Neural progenitor cell (in vitro differentiated cells): ENCODE measurements at regions not wholly inside any gene's neighbourhood (a gene's known extent, or its start where the extent isn't known, plus 50 kb on each side); places are given as distances from the start of the nearest gene placed in this dataset.
A peak's percentile ranks its signal among the peaks of the same experiment; 100 is the strongest.

ENCODE experiments used
- DNase-seq: peaks from one replicate; pipeline ENCODE4 v3.0.0-alpha.2; 2016; ENCODE audit warnings: low spot score
- H2AFZ ChIP-seq: fragments of 200-600 bp; sonication (generic); replicated peaks from 2 replicates; pipeline ENCODE4 v1.6.1; 2016; ENCODE audit warnings: antibody characterized with exemption
- H3F3A ChIP-seq: fragments of 200-600 bp; sonication (generic); 2 replicates; pipeline ENCODE4 v1.6.1; 2016; ENCODE audit warnings: antibody characterized with exemption, low read depth
- H3K27ac ChIP-seq: fragments of 200-600 bp; sonication (generic); 2 replicates; pipeline ENCODE4 v1.5.1; 2016; ENCODE audit warnings: mild to moderate bottlenecking
- H3K27me3 ChIP-seq: fragments of 200-600 bp; sonication (generic); 2 replicates; pipeline ENCODE4 v1.6.1; 2016; ENCODE audit warnings: mild to moderate bottlenecking, moderate library complexity
- H3K36me3 ChIP-seq: fragments of 200-600 bp; sonication (generic); 2 replicates; pipeline ENCODE4 v1.5.1; 2016
- H3K4me1 ChIP-seq: fragments of 200-600 bp; sonication (generic); 2 replicates; pipeline ENCODE4 v1.6.1; 2016; ENCODE audit warnings: mixed run types
- H3K4me2 ChIP-seq: fragments of 200-600 bp; sonication (generic); 2 replicates; pipeline ENCODE4 v1.6.1; 2016
- H3K4me3 ChIP-seq: fragments of 200-600 bp; sonication (generic); 2 replicates; pipeline ENCODE4 v1.5.1; 2016
- H3K79me2 ChIP-seq: fragments of 200-600 bp; sonication (generic); 2 replicates; pipeline ENCODE4 v1.6.1; 2016; ENCODE audit warnings: low read depth
- H3K9ac ChIP-seq: fragments of 200-600 bp; sonication (generic); 2 replicates; pipeline ENCODE4 v1.6.1; 2016
- H3K9me3 ChIP-seq: fragments of 200-600 bp; sonication (generic); 2 replicates; pipeline ENCODE4 v1.5.1; 2016; ENCODE audit warnings: low read depth
- H4K20me1 ChIP-seq: fragments of 200-600 bp; sonication (generic); 2 replicates; pipeline ENCODE4 v1.6.1; 2016; ENCODE audit warnings: low read depth
- H3K27ac Mint-ChIP-seq: 3 replicates; pipeline ENCODE4 v1.8.0; 2021; ENCODE audit warnings: mixed read lengths
- H3K27me3 Mint-ChIP-seq: 2 replicates; pipeline ENCODE4 v1.8.0; 2022; ENCODE audit warnings: low read depth, mild to moderate bottlenecking, inconsistent platforms, moderate library complexity, mixed read lengths; ENCODE audit not compliant: insufficient read depth
- H3K36me3 Mint-ChIP-seq: 3 replicates; pipeline ENCODE4 v1.8.0; 2021; ENCODE audit warnings: mixed read lengths
- H3K4me1 Mint-ChIP-seq: 3 replicates; pipeline ENCODE4 v1.8.0; 2021; ENCODE audit warnings: mixed read lengths
- H3K4me3 Mint-ChIP-seq: 3 replicates; pipeline ENCODE4 v1.8.0; 2021; ENCODE audit warnings: mild to moderate bottlenecking, moderate library complexity, mixed read lengths
- H3K9me3 Mint-ChIP-seq: 3 replicates; pipeline ENCODE4 v1.8.0; 2020; ENCODE audit warnings: mixed read lengths
- EZH2 ChIP-seq: fragments of 200-600 bp; sonication (generic); IDR thresholded peaks from 2 replicates; pipeline ENCODE4 v1.6.1; 2017; ENCODE audit warnings: antibody characterized with exemption, mild to moderate bottlenecking, moderate library complexity
- EZH2phosphoT487 ChIP-seq: fragments of 200-600 bp; sonication (generic); IDR thresholded peaks from 2 replicates; pipeline ENCODE4 v1.6.1; 2017; ENCODE audit warnings: antibody characterized with exemption
- TF ChIP-seq, protein P1 (sequence below): fragments of 200-600 bp; sonication (generic); IDR thresholded peaks from 2 replicates; pipeline ENCODE4 v1.5.1; 2017; ENCODE audit warnings: antibody characterized with exemption, mild to moderate bottlenecking

DNA sequence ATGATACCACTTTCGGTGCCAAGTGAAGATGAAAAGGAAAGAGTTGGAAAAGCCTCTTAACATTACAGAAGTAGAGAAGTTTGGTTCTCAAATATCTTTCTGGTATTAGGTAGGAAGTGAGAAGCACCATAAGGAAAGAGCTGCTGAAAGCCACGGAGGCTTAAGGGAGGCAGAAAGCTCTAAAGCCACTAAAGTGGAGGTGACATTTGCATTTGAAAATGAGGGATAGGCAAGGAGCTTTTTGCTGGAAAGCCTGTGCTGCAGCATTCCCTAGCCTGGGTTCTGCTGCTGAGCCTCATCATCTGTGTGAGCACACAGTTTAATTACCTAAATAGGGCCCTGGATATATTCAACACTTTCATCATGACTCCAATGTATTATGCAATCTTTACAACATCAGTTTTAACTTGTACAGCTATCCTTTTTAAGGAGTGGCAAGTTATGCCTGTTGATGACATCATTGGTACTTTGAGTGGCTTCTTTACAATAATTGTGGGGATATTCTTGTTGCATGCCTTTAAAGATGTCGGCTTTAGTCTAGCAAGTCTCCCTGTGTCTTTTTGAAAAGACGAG, 315.4 kb downstream of the RBM26 start:
- Histone ChIP-seq H3K79me2 (no peaks in the 10 kb centered on the region), H4K20me1 (no peaks in the 10 kb centered on the region), H3K4me1 (no peaks in the 10 kb centered on the region), H2AFZ (peak overlapping the region; percentile 29), H3K4me3 (no peak overlapping the region), H3K36me3 (no peaks in the 10 kb centered on the region), H3K27me3 (no peaks in the 10 kb centered on the region), H3K4me2 (no peak overlapping the region), H3F3A (no peaks in the 10 kb centered on the region), H3K9ac (no peak overlapping the region), H3K27ac (no peak overlapping the region), H3K9me3 (no peaks in the 10 kb centered on the region)
- Mint-ChIP-seq H3K4me3 (no peak overlapping the region), H3K4me1 (no peaks in the 10 kb centered on the region), H3K27ac (no peak overlapping the region), H3K9me3 (peaks cover 2% of the 10 kb centered on the region), H3K36me3 (no peaks in the 10 kb centered on the region), H3K27me3 (no peaks in the 10 kb centered on the region)
- no peak for TF ChIP-seq EZH2phosphoT487
- no peak for TF ChIP-seq EZH2
- TF ChIP-seq, protein P1, sequence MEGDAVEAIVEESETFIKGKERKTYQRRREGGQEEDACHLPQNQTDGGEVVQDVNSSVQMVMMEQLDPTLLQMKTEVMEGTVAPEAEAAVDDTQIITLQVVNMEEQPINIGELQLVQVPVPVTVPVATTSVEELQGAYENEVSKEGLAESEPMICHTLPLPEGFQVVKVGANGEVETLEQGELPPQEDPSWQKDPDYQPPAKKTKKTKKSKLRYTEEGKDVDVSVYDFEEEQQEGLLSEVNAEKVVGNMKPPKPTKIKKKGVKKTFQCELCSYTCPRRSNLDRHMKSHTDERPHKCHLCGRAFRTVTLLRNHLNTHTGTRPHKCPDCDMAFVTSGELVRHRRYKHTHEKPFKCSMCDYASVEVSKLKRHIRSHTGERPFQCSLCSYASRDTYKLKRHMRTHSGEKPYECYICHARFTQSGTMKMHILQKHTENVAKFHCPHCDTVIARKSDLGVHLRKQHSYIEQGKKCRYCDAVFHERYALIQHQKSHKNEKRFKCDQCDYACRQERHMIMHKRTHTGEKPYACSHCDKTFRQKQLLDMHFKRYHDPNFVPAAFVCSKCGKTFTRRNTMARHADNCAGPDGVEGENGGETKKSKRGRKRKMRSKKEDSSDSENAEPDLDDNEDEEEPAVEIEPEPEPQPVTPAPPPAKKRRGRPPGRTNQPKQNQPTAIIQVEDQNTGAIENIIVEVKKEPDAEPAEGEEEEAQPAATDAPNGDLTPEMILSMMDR: no peak
- no peak for DNase-seq

DNA sequence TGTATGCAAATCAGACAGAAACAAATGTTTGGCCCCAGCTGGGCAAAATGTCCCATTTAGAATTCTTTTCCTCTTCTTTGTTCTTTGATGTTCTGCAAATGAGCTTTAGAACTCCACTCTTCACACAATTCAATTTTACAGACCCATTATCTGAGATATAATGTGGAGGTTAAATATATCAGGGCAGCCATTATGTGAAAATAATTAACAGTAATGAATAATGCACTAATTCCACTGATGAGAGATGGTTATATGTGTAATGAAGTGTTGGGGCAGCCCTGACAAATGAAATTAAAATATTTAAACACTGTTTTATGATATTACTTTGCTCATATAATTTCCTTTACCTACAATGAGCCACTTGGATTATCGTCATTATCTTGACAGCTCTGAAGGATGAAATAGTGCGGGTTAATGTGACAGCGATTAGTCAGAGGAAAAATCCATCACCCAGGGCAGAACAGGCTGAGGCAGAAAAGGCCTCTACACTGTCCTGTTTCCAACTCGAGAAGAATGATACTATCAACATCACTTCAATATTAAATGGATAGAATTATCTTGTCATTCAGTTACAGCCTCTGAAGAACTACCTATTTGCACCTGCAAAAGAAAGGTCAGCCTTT, 321.1 kb downstream of the RBM26 start:
- Mint-ChIP-seq H3K4me3 (no peak overlapping the region), H3K9me3 (peaks cover 10% of the 10 kb centered on the region), H3K4me1 (no peaks in the 10 kb centered on the region), H3K27me3 (no peaks in the 10 kb centered on the region), H3K36me3 (no peaks in the 10 kb centered on the region), H3K27ac (no peak overlapping the region)
- Histone ChIP-seq H3K27me3 (no peaks in the 10 kb centered on the region), H2AFZ (no peak overlapping the region), H3K27ac (no peak overlapping the region), H4K20me1 (no peaks in the 10 kb centered on the region), H3K9me3 (no peaks in the 10 kb centered on the region), H3K79me2 (no peaks in the 10 kb centered on the region), H3K36me3 (no peaks in the 10 kb centered on the region), H3K4me1 (peaks cover 5% of the 10 kb centered on the region), H3K4me2 (no peak overlapping the region), H3K4me3 (no peak overlapping the region), H3K9ac (no peak overlapping the region), H3F3A (no peaks in the 10 kb centered on the region)
- TF ChIP-seq, protein P1: no peak
- TF ChIP-seq EZH2phosphoT487: no peak
- no peak for TF ChIP-seq EZH2
- DNase-seq: no peak

DNA sequence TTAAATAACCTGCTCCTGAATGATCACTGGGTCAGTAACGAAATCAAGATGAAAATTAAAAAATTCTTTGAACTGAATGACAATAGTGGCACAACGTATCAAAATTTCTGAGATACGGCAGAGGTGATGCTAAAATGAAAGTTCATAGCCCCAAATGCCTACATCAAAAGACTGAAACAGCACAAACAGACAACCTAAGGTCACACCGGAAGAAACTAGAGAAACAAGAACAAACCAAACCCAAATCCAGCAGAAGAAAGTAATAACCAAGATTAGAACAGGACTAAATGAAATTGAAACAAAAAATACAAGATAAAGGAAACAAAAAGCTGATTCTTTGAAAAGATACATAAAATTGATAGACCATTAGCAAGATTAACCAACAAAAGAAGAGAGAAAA, 324.1 kb downstream of the RBM26 start:
- H3K9ac ChIP-seq: no peak overlapping the region
- no peak overlapping the region for H3K27ac ChIP-seq
- Mint-ChIP-seq H3K4me1 (no peaks in the 10 kb centered on the region), H3K9me3 (peaks cover 10% of the 10 kb centered on the region), H3K36me3 (no peaks in the 10 kb centered on the region), H3K4me3 (no peak overlapping the region), H3K27me3 (peaks cover 5% of the 10 kb centered on the region), H3K27ac (no peak overlapping the region)
- no peak overlapping the region for H2AFZ ChIP-seq
- H3K4me2 ChIP-seq: no peak overlapping the region
- no peaks in the 10 kb centered on the region for H3K9me3 ChIP-seq
- DNase-seq: no peak
- H3K4me1 ChIP-seq: peaks cover 5% of the 10 kb centered on the region
- H3K27me3 ChIP-seq: no peaks in the 10 kb centered on the region
- TF ChIP-seq EZH2phosphoT487 (no peak), EZH2 (no peak)
- TF ChIP-seq, protein P1: no peak
- H3K36me3 ChIP-seq: no peaks in the 10 kb centered on the region
- no peaks in the 10 kb centered on the region for H4K20me1 ChIP-seq
- H3K79me2 ChIP-seq: no peaks in the 10 kb centered on the region
- H3K4me3 ChIP-seq: no peak overlapping the region
- no peaks in the 10 kb centered on the region for H3F3A ChIP-seq
